ENCODE measurements at regions not wholly inside any gene's neighbourhood (a gene's known extent, or its start where the extent isn't known, plus 50 kb on each side); places are given as distances from the start of the nearest gene placed in this dataset.

DNA sequence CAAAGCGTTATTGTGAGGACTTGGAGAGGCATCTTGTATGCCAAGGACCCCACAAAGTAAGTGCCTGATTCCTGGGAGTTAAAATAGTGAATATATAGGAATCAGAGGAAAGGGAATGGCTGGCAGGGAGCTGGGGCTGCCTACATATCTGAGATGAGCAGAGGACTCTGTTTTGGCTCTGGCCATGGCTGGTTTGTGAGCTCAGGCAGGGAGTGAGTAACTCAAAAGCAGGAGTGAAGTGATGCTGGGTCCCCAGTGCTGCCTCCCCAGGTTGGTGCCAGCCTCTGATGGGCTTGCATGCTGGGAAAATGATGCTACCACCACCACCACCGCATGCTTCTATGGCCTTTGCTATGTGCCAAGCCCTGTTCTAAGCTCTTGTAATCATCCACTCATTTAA lies 246.0 kb upstream of the MVB12B start:
- H3K4me1 ChIP-seq (ENCODE audit: insufficient read depth) = 0 out of 2 replicates have a peak, but pooled peaks cover under 1% of the 10 kb centered on the region
- Mint-ChIP-seq H3K9me3 (peaks cover 43% of the 10 kb centered on the region), H3K27me3 (ENCODE audit: insufficient read depth, low read depth, poor library complexity) (peaks cover 12% of the 10 kb centered on the region), H3K27ac (no peak overlapping the region), H3K4me3 (no peak overlapping the region), H3K4me1 (peaks cover 10% of the 10 kb centered on the region), H3K36me3 (ENCODE audit: low read depth) (peaks cover 21% of the 10 kb centered on the region; the same call in 2 of the 3 replicates)
- ATAC-seq (no peak), DNase-seq (ENCODE audit: low spot score) (no peak)
- H3K79me2 ChIP-seq (replicated peaks; ENCODE audit: insufficient read depth) = no peaks in the 10 kb centered on the region
- no peak overlapping the region for H3K27ac ChIP-seq (ENCODE audit: low read depth)
- TF ChIP-seq, protein P1, sequence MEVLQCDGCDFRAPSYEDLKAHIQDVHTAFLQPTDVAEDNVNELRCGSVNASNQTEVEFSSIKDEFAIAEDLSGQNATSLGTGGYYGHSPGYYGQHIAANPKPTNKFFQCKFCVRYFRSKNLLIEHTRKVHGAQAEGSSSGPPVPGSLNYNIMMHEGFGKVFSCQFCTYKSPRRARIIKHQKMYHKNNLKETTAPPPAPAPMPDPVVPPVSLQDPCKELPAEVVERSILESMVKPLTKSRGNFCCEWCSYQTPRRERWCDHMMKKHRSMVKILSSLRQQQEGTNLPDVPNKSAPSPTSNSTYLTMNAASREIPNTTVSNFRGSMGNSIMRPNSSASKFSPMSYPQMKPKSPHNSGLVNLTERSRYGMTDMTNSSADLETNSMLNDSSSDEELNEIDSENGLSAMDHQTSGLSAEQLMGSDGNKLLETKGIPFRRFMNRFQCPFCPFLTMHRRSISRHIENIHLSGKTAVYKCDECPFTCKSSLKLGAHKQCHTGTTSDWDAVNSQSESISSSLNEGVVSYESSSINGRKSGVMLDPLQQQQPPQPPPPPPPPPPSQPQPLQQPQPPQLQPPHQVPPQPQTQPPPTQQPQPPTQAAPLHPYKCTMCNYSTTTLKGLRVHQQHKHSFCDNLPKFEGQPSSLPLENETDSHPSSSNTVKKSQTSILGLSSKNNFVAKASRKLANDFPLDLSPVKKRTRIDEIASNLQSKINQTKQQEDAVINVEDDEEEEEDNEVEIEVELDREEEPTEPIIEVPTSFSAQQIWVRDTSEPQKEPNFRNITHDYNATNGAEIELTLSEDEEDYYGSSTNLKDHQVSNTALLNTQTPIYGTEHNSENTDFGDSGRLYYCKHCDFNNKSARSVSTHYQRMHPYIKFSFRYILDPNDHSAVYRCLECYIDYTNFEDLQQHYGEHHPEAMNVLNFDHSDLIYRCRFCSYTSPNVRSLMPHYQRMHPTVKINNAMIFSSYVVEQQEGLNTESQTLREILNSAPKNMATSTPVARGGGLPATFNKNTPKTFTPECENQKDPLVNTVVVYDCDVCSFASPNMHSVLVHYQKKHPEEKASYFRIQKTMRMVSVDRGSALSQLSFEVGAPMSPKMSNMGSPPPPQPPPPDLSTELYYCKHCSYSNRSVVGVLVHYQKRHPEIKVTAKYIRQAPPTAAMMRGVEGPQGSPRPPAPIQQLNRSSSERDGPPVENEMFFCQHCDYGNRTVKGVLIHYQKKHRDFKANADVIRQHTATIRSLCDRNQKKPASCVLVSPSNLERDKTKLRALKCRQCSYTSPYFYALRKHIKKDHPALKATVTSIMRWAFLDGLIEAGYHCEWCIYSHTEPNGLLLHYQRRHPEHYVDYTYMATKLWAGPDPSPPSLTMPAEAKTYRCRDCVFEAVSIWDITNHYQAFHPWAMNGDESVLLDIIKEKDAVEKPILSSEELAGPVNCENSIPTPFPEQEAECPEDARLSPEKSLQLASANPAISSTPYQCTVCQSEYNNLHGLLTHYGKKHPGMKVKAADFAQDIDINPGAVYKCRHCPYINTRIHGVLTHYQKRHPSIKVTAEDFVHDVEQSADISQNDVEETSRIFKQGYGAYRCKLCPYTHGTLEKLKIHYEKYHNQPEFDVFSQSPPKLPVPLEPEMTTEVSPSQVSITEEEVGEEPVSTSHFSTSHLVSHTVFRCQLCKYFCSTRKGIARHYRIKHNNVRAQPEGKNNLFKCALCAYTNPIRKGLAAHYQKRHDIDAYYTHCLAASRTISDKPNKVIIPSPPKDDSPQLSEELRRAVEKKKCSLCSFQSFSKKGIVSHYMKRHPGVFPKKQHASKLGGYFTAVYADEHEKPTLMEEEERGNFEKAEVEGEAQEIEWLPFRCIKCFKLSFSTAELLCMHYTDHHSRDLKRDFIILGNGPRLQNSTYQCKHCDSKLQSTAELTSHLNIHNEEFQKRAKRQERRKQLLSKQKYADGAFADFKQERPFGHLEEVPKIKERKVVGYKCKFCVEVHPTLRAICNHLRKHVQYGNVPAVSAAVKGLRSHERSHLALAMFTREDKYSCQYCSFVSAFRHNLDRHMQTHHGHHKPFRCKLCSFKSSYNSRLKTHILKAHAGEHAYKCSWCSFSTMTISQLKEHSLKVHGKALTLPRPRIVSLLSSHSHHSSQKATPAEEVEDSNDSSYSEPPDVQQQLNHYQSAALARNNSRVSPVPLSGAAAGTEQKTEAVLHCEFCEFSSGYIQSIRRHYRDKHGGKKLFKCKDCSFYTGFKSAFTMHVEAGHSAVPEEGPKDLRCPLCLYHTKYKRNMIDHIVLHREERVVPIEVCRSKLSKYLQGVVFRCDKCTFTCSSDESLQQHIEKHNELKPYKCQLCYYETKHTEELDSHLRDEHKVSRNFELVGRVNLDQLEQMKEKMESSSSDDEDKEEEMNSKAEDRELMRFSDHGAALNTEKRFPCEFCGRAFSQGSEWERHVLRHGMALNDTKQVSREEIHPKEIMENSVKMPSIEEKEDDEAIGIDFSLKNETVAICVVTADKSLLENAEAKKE (CRISPR knock-in tag; IDR thresholded peaks at IDR 0.05) = no peak
- no peak for TF ChIP-seq CREB1 (CRISPR knock-in tag; IDR thresholded peaks at IDR 0.05; ENCODE audit: low read depth)
- TF ChIP-seq, protein P2, sequence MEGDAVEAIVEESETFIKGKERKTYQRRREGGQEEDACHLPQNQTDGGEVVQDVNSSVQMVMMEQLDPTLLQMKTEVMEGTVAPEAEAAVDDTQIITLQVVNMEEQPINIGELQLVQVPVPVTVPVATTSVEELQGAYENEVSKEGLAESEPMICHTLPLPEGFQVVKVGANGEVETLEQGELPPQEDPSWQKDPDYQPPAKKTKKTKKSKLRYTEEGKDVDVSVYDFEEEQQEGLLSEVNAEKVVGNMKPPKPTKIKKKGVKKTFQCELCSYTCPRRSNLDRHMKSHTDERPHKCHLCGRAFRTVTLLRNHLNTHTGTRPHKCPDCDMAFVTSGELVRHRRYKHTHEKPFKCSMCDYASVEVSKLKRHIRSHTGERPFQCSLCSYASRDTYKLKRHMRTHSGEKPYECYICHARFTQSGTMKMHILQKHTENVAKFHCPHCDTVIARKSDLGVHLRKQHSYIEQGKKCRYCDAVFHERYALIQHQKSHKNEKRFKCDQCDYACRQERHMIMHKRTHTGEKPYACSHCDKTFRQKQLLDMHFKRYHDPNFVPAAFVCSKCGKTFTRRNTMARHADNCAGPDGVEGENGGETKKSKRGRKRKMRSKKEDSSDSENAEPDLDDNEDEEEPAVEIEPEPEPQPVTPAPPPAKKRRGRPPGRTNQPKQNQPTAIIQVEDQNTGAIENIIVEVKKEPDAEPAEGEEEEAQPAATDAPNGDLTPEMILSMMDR (conservative IDR thresholded peaks at IDR 0.05; ENCODE audit: low read depth in 2 of 2) = no peak
- no peak overlapping the region for H3K4me3 ChIP-seq
- no peak overlapping the region for H2AFZ ChIP-seq
- no peaks in the 10 kb centered on the region; the same call in 1 of the 2 replicates for H3K9me2 ChIP-seq (ENCODE audit: insufficient read depth)
- H4K20me1 ChIP-seq (replicated peaks; ENCODE audit: insufficient read depth) = no peaks in the 10 kb centered on the region
- H3K36me3 ChIP-seq (ENCODE audit: insufficient read depth) = no peaks in the 10 kb centered on the region
- no peaks in the 10 kb centered on the region for H3F3A ChIP-seq (replicated peaks; ENCODE audit: low read depth)
- H3K27me3 ChIP-seq (ENCODE audit: insufficient read depth) = no peaks in the 10 kb centered on the region
- no peak overlapping the region for H3K4me2 ChIP-seq

GRCh38 chr9:126081746-126082145 lies 244.9 kb upstream of the MVB12B start:
- DNase-seq (ENCODE audit: low spot score) = no peak
- no peak overlapping the region for H3K4me3 ChIP-seq
- no peaks in the 10 kb centered on the region for H3K79me2 ChIP-seq (replicated peaks; ENCODE audit: insufficient read depth)
- H3K9me2 ChIP-seq (ENCODE audit: insufficient read depth) = no peaks in the 10 kb centered on the region; the same call in 1 of the 2 replicates
- Mint-ChIP-seq H3K36me3 (ENCODE audit: low read depth) (peaks cover 21% of the 10 kb centered on the region; the same call in 2 of the 3 replicates), H3K9me3 (peaks cover 43% of the 10 kb centered on the region), H3K4me1 (peaks cover 4% of the 10 kb centered on the region; the same call in 1 of the 3 replicates), H3K27ac (no peak overlapping the region), H3K27me3 (ENCODE audit: insufficient read depth, low read depth, poor library complexity) (peaks cover 5% of the 10 kb centered on the region), H3K4me3 (no peak overlapping the region)
- no peak overlapping the region for H3K4me2 ChIP-seq
- TF ChIP-seq JUNB (IDR thresholded peaks at IDR 0.05; ENCODE audit: unreplicated experiment) = no peak
- no peaks in the 10 kb centered on the region for H3K36me3 ChIP-seq (ENCODE audit: insufficient read depth)
- no peaks in the 10 kb centered on the region for H3F3A ChIP-seq (replicated peaks; ENCODE audit: low read depth)
- H2AFZ ChIP-seq = no peak overlapping the region
- no peak for ATAC-seq
- no peak overlapping the region for H3K27ac ChIP-seq (ENCODE audit: low read depth)
- no peaks in the 10 kb centered on the region for H3K27me3 ChIP-seq (ENCODE audit: insufficient read depth)
- H3K4me1 ChIP-seq (ENCODE audit: insufficient read depth) = no peaks in the 10 kb centered on the region
- H4K20me1 ChIP-seq (replicated peaks; ENCODE audit: insufficient read depth) = no peaks in the 10 kb centered on the region

All from GM23338 (cell line).